ENCODE measurements at regions not wholly inside any gene's neighbourhood (a gene's known extent, or its start where the extent isn't known, plus 50 kb on each side); places are given as distances from the start of the nearest gene placed in this dataset.

- H2AFZ ChIP-seq (ENCODE audit: insufficient read depth, low read depth, low read length, poor library complexity, severe bottlenecking): no peak overlapping the region
- DNase-seq: no peak
- 50% methylated on average over 1 of the region's 2 CpGs for WGBS (ENCODE audit: insufficient coverage)
- Mint-ChIP-seq H3K36me3 (no peaks in the 10 kb centered on the region), H3K27me3 (ENCODE audit: low read depth in 3 of 3) (no peaks in the 10 kb centered on the region), H3K9me3 (peaks cover 2 to 9% (median 4%) of the 10 kb centered on the region in 7 donors), H3K4me1 (no peaks in the 10 kb centered on the region), H3K4me3 (no peak overlapping the region), H3K27ac (no peak overlapping the region)
- intact Hi-C loops (cut with micrococcal nuclease): no loop called here
- no peak overlapping the region for H3K4me3 ChIP-seq (replicated peaks in 1 of 3; ENCODE audit: low read depth in 2 of 3, low read length in 3 of 3)
- no peaks in the 10 kb centered on the region for H3K27me3 ChIP-seq (ENCODE audit: control insufficient read depth in 2 of 2, insufficient read depth in 2 of 2, low read length in 2 of 2)
- H3K9ac ChIP-seq (ENCODE audit: insufficient read depth, low read length, poor library complexity, severe bottlenecking): no peak overlapping the region
- TF ChIP-seq, protein P1, sequence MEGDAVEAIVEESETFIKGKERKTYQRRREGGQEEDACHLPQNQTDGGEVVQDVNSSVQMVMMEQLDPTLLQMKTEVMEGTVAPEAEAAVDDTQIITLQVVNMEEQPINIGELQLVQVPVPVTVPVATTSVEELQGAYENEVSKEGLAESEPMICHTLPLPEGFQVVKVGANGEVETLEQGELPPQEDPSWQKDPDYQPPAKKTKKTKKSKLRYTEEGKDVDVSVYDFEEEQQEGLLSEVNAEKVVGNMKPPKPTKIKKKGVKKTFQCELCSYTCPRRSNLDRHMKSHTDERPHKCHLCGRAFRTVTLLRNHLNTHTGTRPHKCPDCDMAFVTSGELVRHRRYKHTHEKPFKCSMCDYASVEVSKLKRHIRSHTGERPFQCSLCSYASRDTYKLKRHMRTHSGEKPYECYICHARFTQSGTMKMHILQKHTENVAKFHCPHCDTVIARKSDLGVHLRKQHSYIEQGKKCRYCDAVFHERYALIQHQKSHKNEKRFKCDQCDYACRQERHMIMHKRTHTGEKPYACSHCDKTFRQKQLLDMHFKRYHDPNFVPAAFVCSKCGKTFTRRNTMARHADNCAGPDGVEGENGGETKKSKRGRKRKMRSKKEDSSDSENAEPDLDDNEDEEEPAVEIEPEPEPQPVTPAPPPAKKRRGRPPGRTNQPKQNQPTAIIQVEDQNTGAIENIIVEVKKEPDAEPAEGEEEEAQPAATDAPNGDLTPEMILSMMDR (IDR thresholded peaks at IDR 0.05): no peak
- no peak overlapping the region for H3K27ac ChIP-seq (ENCODE audit: low read depth in 1 of 2, low read length in 2 of 2)
- no peak overlapping the region for H3K4me2 ChIP-seq (replicated peaks; ENCODE audit: extremely low read depth, low read length, poor library complexity, severe bottlenecking)
- H3K36me3 ChIP-seq (replicated peaks in 1 of 2; ENCODE audit: control insufficient read depth in 1 of 2, insufficient read depth in 2 of 2, low read length in 2 of 2): no peaks in the 10 kb centered on the region
- no peaks in the 10 kb centered on the region for H4K20me1 ChIP-seq (ENCODE audit: insufficient read depth, low read length)
- no peaks in the 10 kb centered on the region for H3K79me2 ChIP-seq (ENCODE audit: insufficient read depth, low read length)
- peaks cover 6 to 7% of the 10 kb centered on the region in 2 donors for H3K9me3 ChIP-seq (replicated peaks in 1 of 2; ENCODE audit: control insufficient read depth in 1 of 2, insufficient read depth in 1 of 2, low read length in 2 of 2)
- no peaks in the 10 kb centered on the region for H3K4me1 ChIP-seq (ENCODE audit: control insufficient read depth in 1 of 2, insufficient read depth in 2 of 2, low read length in 2 of 2)
These were observed 363.7 kb downstream of the BMPER start for GRCh38 chr7:34269084-34269483.

- H3K27me3 ChIP-seq (ENCODE audit: control insufficient read depth in 2 of 2, insufficient read depth in 2 of 2, low read length in 2 of 2): no peaks in the 10 kb centered on the region
- no peaks in the 10 kb centered on the region for H3K79me2 ChIP-seq (ENCODE audit: insufficient read depth, low read length)
- H3K27ac ChIP-seq (ENCODE audit: low read depth in 1 of 2, low read length in 2 of 2): no peak overlapping the region
- Mint-ChIP-seq H3K27me3 (ENCODE audit: low read depth in 3 of 3) (no peaks in the 10 kb centered on the region), H3K36me3 (no peaks in the 10 kb centered on the region), H3K27ac (no peak overlapping the region), H3K4me1 (no peaks in the 10 kb centered on the region), H3K9me3 (peaks cover 0 to 5% (median 2%) of the 10 kb centered on the region in 7 donors), H3K4me3 (no peak overlapping the region)
- intact Hi-C loops (cut with micrococcal nuclease): no loop called here
- no peak overlapping the region for H3K4me2 ChIP-seq (replicated peaks; ENCODE audit: extremely low read depth, low read length, poor library complexity, severe bottlenecking)
- H4K20me1 ChIP-seq (ENCODE audit: insufficient read depth, low read length): no peaks in the 10 kb centered on the region
- no peaks in the 10 kb centered on the region for H3K4me1 ChIP-seq (ENCODE audit: control insufficient read depth in 1 of 2, insufficient read depth in 2 of 2, low read length in 2 of 2)
- no peak overlapping the region for H3K4me3 ChIP-seq (replicated peaks in 1 of 3; ENCODE audit: low read depth in 2 of 3, low read length in 3 of 3)
- no peak overlapping the region for H2AFZ ChIP-seq (ENCODE audit: insufficient read depth, low read depth, low read length, poor library complexity, severe bottlenecking)
- no peaks in the 10 kb centered on the region for H3K36me3 ChIP-seq (replicated peaks in 1 of 2; ENCODE audit: control insufficient read depth in 1 of 2, insufficient read depth in 2 of 2, low read length in 2 of 2)
- no peak overlapping the region for H3K9ac ChIP-seq (ENCODE audit: insufficient read depth, low read length, poor library complexity, severe bottlenecking)
- TF ChIP-seq, protein P1 (IDR thresholded peaks at IDR 0.05): no peak
- DNase-seq: no peak
- no peaks in the 10 kb centered on the region for H3K9me3 ChIP-seq (replicated peaks in 1 of 2; ENCODE audit: control insufficient read depth in 1 of 2, insufficient read depth in 1 of 2, low read length in 2 of 2)
These were observed 370.3 kb downstream of the BMPER start for GRCh38 chr7:34275624-34276023.
